ENCODE measurements at regions not wholly inside any gene's neighbourhood (a gene's known extent, or its start where the extent isn't known, plus 50 kb on each side); places are given as distances from the start of the nearest gene placed in this dataset.
A peak's percentile ranks its signal among the peaks of the same experiment; 100 is the strongest.

DNA sequence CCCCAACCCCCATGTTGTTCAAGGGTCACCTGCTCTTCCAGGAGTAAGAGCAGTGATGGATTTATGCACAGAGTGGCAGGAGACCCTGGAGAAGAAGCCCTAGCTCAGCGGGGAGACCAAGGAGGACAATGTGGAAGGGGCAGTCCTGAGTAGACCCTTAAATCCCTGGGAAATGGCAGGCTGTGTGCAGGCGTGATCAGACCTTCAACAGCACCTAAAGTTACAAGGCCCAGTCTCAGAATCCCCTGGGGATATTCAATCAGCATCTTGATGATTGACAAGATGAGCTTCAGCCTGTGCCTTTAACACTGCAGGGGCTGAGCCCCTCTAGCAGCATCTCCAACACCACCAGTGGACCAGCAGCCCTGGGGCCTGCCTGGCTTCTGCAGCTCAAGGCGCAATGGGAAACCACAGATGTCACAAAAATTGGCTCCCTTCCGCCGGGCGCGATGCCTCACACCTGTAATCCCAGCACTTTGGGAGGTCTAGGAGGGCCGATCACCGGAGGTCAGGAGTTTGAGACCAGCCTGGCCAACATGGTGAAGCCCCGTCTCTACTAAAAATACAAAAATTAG, 60.4 kb downstream of the IRF2BP2 start:
- no peak for ATAC-seq
- H3K9me3 ChIP-seq: no peaks in the 10 kb centered on the region
- intact Hi-C loops (cut with DNase I): no loop called here
- H3K4me1 ChIP-seq: peaks cover 18% of the 10 kb centered on the region
- H3K36me3 ChIP-seq (ENCODE audit: insufficient read depth in 1 of 2, low read depth in 1 of 2): no peaks in the 10 kb centered on the region
- no peak overlapping the region for H3K27ac ChIP-seq
- WGBS, 3 donors: 94 to 96% (median 95%) methylated on average over 10 of the region's 10 CpGs
- no peak for DNase-seq
- H3K27me3 ChIP-seq (ENCODE audit: insufficient read depth in 3 of 3, low read length in 2 of 3): no peaks in the 10 kb centered on the region
- TF ChIP-seq, protein P1, sequence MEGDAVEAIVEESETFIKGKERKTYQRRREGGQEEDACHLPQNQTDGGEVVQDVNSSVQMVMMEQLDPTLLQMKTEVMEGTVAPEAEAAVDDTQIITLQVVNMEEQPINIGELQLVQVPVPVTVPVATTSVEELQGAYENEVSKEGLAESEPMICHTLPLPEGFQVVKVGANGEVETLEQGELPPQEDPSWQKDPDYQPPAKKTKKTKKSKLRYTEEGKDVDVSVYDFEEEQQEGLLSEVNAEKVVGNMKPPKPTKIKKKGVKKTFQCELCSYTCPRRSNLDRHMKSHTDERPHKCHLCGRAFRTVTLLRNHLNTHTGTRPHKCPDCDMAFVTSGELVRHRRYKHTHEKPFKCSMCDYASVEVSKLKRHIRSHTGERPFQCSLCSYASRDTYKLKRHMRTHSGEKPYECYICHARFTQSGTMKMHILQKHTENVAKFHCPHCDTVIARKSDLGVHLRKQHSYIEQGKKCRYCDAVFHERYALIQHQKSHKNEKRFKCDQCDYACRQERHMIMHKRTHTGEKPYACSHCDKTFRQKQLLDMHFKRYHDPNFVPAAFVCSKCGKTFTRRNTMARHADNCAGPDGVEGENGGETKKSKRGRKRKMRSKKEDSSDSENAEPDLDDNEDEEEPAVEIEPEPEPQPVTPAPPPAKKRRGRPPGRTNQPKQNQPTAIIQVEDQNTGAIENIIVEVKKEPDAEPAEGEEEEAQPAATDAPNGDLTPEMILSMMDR (IDR thresholded peaks at IDR 0.05): no peak
- no peak overlapping the region for H3K4me3 ChIP-seq

DNA sequence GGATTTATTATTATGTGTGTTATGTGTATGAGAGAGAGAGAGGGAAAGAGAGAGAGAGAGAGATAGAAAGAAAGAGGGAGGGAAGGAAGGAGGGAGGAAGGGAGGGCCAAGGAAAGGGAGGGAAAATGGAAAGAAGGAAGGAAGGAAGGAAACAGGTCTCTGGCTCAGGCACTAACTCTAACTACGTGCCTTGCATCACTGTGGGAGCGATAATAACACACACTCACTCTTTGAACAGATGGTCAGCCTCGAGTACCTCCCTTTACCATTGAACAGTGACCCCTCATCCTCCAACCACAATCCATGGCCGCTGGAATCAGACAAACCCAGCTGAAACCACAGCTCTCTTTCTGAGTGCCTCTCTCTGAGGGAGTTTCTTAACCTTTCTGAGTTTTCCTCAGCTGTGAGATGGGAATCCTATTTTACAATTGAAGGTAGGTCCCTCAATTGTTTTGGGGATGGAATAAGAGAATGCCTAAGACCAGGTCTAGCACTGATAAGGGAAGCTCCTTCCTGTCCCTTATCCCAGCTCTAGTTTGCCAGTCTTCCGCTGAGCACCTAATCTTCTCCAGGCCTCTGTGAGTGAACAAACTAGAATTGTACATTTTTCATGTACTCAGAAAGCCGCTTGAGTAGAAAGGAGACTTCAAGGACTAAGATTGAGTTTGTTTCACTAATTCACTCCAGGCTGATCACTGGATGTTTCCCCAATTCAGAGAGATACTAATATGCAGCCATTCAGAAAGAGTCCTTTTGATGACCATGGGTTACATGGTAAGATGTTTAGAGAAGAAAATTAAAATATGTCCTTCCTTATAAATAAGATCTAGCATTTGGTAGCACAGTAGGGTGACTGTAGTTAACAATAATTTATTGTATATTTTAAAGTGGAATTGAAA, 62.8 kb downstream of the IRF2BP2 start:
- TF ChIP-seq, protein P1 (IDR thresholded peaks at IDR 0.05): no peak
- no peak overlapping the region for H3K4me3 ChIP-seq
- no peaks in the 10 kb centered on the region for H3K9me3 ChIP-seq
- DNase-seq (no peak), ATAC-seq (no peak)
- peaks cover 40% of the 10 kb centered on the region for H3K4me1 ChIP-seq
- WGBS, 3 donors: 75 to 80% (median 76%) methylated on average over 6 of the region's 6 CpGs
- H3K27me3 ChIP-seq (ENCODE audit: insufficient read depth in 3 of 3, low read length in 2 of 3): no peaks in the 10 kb centered on the region
- no peaks in the 10 kb centered on the region for H3K36me3 ChIP-seq (ENCODE audit: insufficient read depth in 1 of 2, low read depth in 1 of 2)
- intact Hi-C loops (cut with DNase I): no loop called here
- peak overlapping the region; percentile 98 for H3K27ac ChIP-seq

DNA sequence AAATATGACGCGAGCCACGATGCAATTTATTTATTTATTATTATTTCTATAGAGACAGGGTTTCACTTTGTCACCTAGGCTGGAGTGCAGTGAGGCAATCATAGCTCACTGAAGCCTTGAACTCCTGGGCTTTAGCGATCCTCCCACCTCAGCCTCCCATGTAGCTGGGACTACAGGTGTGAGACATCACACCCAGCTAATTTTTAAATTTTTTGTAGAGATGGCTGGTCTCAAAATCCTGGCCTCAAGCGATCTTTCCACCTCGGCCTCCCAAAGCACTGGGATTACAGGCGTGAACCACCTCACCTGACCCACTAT, 63.6 kb downstream of the IRF2BP2 start:
- Histone ChIP-seq H3K36me3 (ENCODE audit: insufficient read depth in 1 of 2, low read depth in 1 of 2) (no peaks in the 10 kb centered on the region), H3K27ac (peak overlapping the region; percentile 98), H3K27me3 (ENCODE audit: insufficient read depth in 3 of 3, low read length in 2 of 3) (no peaks in the 10 kb centered on the region), H3K9me3 (no peaks in the 10 kb centered on the region), H3K4me1 (peaks cover 48% of the 10 kb centered on the region), H3K4me3 (no peak overlapping the region)
- DNase-seq (no peak), ATAC-seq (no peak)
- TF ChIP-seq, protein P1 (IDR thresholded peaks at IDR 0.05): no peak
- intact Hi-C loops (cut with DNase I): no loop called here
- 94 to 97% (median 95%) methylated on average over 7 of the region's 7 CpGs for WGBS, 3 donors

DNA sequence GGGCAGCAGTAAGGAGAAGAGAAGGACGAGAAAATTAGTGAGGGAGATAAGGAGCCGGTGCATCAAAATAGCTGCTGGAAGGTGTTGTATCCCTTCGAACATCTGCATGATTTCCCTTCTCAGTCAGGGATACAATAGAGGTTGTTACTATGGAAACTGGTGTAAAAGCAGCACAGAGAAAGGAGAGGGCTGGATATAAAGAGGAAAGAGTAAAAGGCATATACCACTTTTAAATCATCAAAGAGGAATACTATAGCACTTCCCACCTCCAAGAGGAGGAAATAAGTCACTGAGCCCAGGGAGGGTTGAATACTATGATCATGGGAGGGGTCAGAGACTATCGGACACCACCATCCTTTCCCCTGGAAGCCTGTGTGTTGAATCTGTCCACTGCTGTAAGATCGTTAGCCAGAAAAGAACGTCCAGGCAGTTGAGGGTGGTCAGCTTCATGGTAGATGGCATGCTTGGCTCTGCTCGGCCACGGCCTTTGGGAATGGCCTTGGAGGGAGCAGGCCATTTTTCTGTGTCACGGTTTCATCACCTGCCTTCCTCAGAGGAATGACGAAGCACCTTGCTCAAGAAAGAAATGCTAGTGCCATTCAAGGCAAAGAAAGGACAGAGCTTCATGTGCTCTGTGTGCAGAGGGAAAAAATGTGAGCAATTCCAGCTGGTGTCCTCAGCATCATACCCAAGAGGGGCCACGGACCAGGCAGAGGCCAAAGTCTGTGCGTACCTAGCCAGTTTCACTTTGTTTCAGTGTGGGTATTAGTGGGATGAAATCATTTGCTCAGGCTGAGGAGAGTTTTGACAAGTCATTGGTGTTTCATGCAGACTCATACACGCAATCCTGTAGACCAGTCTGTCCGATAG, 64.2 kb downstream of the IRF2BP2 start:
- DNase-seq (no peak), ATAC-seq (peak in 3 of 4 donors; percentile 1 to 49 (median 39))
- TF ChIP-seq, protein P1 (IDR thresholded peaks at IDR 0.05): no peak
- H3K4me1 ChIP-seq: peaks cover 54% of the 10 kb centered on the region
- intact Hi-C loops (cut with DNase I): no loop called here
- no peaks in the 10 kb centered on the region for H3K36me3 ChIP-seq (ENCODE audit: insufficient read depth in 1 of 2, low read depth in 1 of 2)
- 76 to 78% (median 76%) methylated on average over 14 of the region's 14 CpGs for WGBS, 3 donors
- no peak overlapping the region for H3K4me3 ChIP-seq
- no peaks in the 10 kb centered on the region for H3K27me3 ChIP-seq (ENCODE audit: insufficient read depth in 3 of 3, low read length in 2 of 3)
- no peaks in the 10 kb centered on the region for H3K9me3 ChIP-seq
- H3K27ac ChIP-seq: peak overlapping the region; percentile 98
